ENCODE measurements at regions not wholly inside any gene's neighbourhood (a gene's known extent, or its start where the extent isn't known, plus 50 kb on each side); places are given as distances from the start of the nearest gene placed in this dataset.
A peak's percentile ranks its signal among the peaks of the same experiment; 100 is the strongest.
"Not testable (repeated sequence)": the region's sequence is repeated elsewhere in the genome, so short reads cannot be mapped to it uniquely, and the experiment has no call there.

- H3K4me3 ChIP-seq (ENCODE audit: low read depth, low read length): no peak overlapping the region
- TF ChIP-seq CTCF (IDR thresholded peaks at IDR 0.05; ENCODE audit: borderline replicate concordance, insufficient read depth, low read depth, low read length): no peak
These were observed 175.5 kb downstream of the OR2B2 start for GRCh38 chr6:27736686-27737085.

GRCh38 chr6:27728442-27728841 lies 183.8 kb downstream of the OR2B2 start:
- H3K4me3 ChIP-seq (ENCODE audit: low read depth, low read length): no peak overlapping the region
- TF ChIP-seq CTCF (IDR thresholded peaks at IDR 0.05; ENCODE audit: borderline replicate concordance, insufficient read depth, low read depth, low read length): no peak

- no peak overlapping the region for H3K4me3 ChIP-seq (ENCODE audit: low read depth, low read length)
- no peak for TF ChIP-seq CTCF (IDR thresholded peaks at IDR 0.05; ENCODE audit: borderline replicate concordance, insufficient read depth, low read depth, low read length)
These were observed 185.6 kb downstream of the OR2B2 start for GRCh38 chr6:27726619-27727023.

- 0 out of 2 replicates have a peak, but pooled peaks have one; percentile 8 for TF ChIP-seq CTCF (IDR thresholded peaks at IDR 0.05; ENCODE audit: borderline replicate concordance, insufficient read depth, low read depth, low read length)
- H3K4me3 ChIP-seq (ENCODE audit: low read depth, low read length): no peak overlapping the region
These were observed 191.3 kb downstream of the OR2B2 start for GRCh38 chr6:27720607-27721580.

- H3K4me3 ChIP-seq (ENCODE audit: low read depth, low read length): not testable (repeated sequence)
These were observed 193.2 kb downstream of the OR2B2 start for GRCh38 chr6:27719039-27719438.

GRCh38 chr6:27706431-27706830 lies 205.8 kb downstream of the OR2B2 start:
- H3K4me3 ChIP-seq (ENCODE audit: low read depth, low read length): no peak overlapping the region
- no peak for TF ChIP-seq CTCF (IDR thresholded peaks at IDR 0.05; ENCODE audit: borderline replicate concordance, insufficient read depth, low read depth, low read length)

- TF ChIP-seq CTCF (IDR thresholded peaks at IDR 0.05; ENCODE audit: borderline replicate concordance, insufficient read depth, low read depth, low read length): no peak
These were observed 211.9 kb downstream of the OR2B2 start for GRCh38 chr6:27700337-27700736.

More at GRCh38 chr6:27700337-27700736, 211.9 kb downstream of the OR2B2 start:
- H3K4me3 ChIP-seq (ENCODE audit: low read depth, low read length): no peak overlapping the region

All from GM12875 (cell line).